Heart left ventricle (tissue), 13 donors: ENCODE measurements at regions not wholly inside any gene's neighbourhood (a gene's known extent, or its start where the extent isn't known, plus 50 kb on each side); places are given as distances from the start of the nearest gene placed in this dataset.

Experiments
- CTCF ChIP-seq, 12 donors: fragments of 200-600 bp; sonication (generic) in 4 of 12; IDR thresholded peaks; one replicate each; pipeline versions ENCODE4 v1.5.0 to v1.8.0; 2018 to 2022; ENCODE audit warnings: antibody characterized with exemption in 12 of 12, mild to moderate bottlenecking in 5 of 12
- POLR2A ChIP-seq, 2 donors: fragments of 450-650 bp; IDR thresholded peaks; one replicate each; pipeline ENCODE4 v1.6.1; 2017; ENCODE audit warnings: antibody characterized with exemption in 2 of 2, mild to moderate bottlenecking in 2 of 2, moderate library complexity in 2 of 2
- donor health status: ischemic (EF 13 %, LVEDD 7.1; RV severe dilation, severe dysfunction).
- donor health status: DM: no; HTN: yes; CAD: no.
- donor health status: DM: no; HTN: no; CAD: no.
- donor health status: ischemic (EF 25% LVEDD 6.9; RV normal size, moderate dysfunction).
- donor health status: ischemic (EF 25% LVEDD 5.7; RV mildly dilated, moderate dysfunction).
- donor health status: ischemic (EF 35%, LVEDD 5.7; RV mildly dilated, moderate dysfunction).
- donor health status: nonischemic (EF 11% LVEDD 7.7; RV severe dilation, severe dysfunction).
- donor health status: DM: yes; HTN: yes; CAD: no.
- donor health status: PGD.
- donor health status: ischemic (EF 29% LVEDD 5.4; RV normal size, mild dysfunction).
- donor health status: nonischemic (EF 23%, LVEDD 6.1; RV moderate dilation, normal function).

- TF ChIP-seq POLR2A (IDR thresholded peaks at IDR 0.05) (no peak), CTCF (IDR thresholded peaks at IDR 0.05) (peak in 2 of 12 donors; percentile 11 to 16)
Observed at GRCh38 chr15:39154227-39154638, 426.6 kb upstream of the THBS1 start.
